ENCODE measurements at regions not wholly inside any gene's neighbourhood (a gene's known extent, or its start where the extent isn't known, plus 50 kb on each side); places are given as distances from the start of the nearest gene placed in this dataset.

DNA sequence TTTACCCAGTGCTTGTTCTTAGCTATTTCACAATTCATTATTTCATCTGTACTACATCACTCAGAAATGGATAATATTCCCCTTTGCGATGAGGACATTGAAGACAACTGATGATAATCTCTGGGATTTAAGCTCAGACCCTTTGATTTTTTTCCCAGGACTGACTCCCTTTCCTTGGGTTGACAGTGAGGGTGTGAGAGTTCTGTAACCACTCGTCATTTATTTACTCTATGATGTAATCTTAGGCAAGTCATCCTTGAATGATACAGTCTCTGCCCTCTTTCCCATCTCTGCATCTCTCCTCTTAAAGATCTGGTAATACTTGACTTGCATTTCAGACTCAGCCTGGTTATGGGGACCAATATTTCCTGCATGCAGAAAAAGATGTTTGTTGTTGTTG lies 1041.7 kb downstream of the AGBL1 start:
- FAIRE-seq, result no peak

DNA sequence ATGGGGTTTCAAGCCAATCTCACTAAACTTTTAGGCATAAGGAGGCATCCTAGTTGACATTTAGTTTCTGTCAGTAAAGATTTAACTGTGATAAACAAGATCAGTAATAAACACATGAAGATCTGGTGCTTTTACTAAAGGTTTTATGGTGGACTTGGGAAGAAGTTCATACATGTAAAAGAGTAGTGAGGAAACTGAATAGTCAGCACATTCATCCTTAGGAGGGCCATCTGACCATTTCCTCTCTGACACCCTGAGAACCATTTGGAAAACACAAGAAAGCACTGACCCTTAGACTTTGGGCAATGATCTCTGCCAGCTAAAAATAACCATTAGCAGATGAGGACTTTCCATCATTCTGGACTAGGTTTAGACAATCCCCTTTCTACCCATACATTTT lies 1040.9 kb downstream of the AGBL1 start:
- TF ChIP-seq SPI1 (IDR thresholded peaks at IDR 0.05; ENCODE audit: low read depth, low read length) (no peak), PAX5 (IDR thresholded peaks at IDR 0.05; ENCODE audit: insufficient read depth, low read length, severe bottlenecking) (no peak), POLR2A (IDR thresholded peaks at IDR 0.05; ENCODE audit: low read depth, low read length) (no peak), TAF1 (IDR thresholded peaks at IDR 0.05; ENCODE audit: low read depth, low read length) (no peak), POLR2AphosphoS5 (IDR thresholded peaks at IDR 0.05; ENCODE audit: low read depth, low read length) (no peak)
- FAIRE-seq (no peak), DNase-seq (ENCODE audit: insufficient read length, low spot score) (no peak)

More for the DNA sequence above, 1041.7 kb downstream of the AGBL1 start:
- TF ChIP-seq POLR2AphosphoS5 (IDR thresholded peaks at IDR 0.05; ENCODE audit: low read depth, low read length) (no peak), SPI1 (IDR thresholded peaks at IDR 0.05; ENCODE audit: low read depth, low read length) (no peak), POU2F2 (IDR thresholded peaks at IDR 0.05; ENCODE audit: low read depth, low read length) (no peak), PAX5 (IDR thresholded peaks at IDR 0.05; ENCODE audit: insufficient read depth, low read length, severe bottlenecking) (no peak), TAF1 (IDR thresholded peaks at IDR 0.05; ENCODE audit: low read depth, low read length) (no peak), POLR2A (IDR thresholded peaks at IDR 0.05; ENCODE audit: low read depth, low read length) (no peak)
- no peak for DNase-seq (ENCODE audit: insufficient read length, low spot score)

DNA sequence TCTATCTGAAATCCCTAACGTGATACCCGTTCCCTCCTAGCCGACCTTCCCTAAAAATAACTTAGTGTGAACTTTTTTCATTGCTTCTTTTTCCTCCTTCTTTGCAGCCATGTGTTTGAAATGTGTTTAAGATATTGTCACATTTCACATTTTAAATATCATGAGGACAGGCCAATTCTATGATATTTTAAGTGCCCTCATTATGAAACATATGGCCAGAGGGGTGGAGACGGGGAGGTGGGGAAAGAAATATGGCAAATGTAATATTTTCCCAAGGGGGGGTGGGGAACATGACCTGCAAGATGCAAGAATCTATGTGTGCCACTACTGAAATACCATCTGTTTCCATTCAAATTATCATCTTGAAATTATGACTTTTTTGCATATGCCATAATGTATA lies 1039.2 kb downstream of the AGBL1 start:
- DNase-seq (ENCODE audit: insufficient read length, low spot score) (no peak), FAIRE-seq (no peak)
- TF ChIP-seq PAX5 (IDR thresholded peaks at IDR 0.05; ENCODE audit: insufficient read depth, low read length, severe bottlenecking) (no peak), POLR2A (IDR thresholded peaks at IDR 0.05; ENCODE audit: low read depth, low read length) (no peak), TAF1 (IDR thresholded peaks at IDR 0.05; ENCODE audit: low read depth, low read length) (no peak), SPI1 (IDR thresholded peaks at IDR 0.05; ENCODE audit: low read depth, low read length) (no peak), POLR2AphosphoS5 (IDR thresholded peaks at IDR 0.05; ENCODE audit: low read depth, low read length) (no peak), POU2F2 (IDR thresholded peaks at IDR 0.05; ENCODE audit: low read depth, low read length) (no peak)

DNA sequence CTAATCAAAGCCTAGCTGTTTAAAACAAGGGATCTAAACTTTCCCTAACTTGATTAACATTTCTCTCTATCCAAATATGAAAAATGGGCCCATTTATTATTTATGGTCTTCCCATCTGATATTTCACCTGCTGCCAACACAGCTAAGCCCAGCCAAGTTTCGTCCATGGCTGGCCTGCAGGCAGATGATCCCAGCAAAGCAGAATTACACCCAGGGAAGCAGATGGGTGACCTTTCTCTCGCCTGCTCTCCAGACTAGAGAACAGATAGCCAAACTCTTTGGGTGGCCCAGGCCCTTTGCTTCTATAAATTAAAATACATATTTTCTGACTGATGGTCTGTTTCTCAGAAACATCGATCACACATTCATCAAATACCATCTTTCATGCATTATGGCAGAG lies 1038.8 kb downstream of the AGBL1 start:
- no peak for TF ChIP-seq POU2F2 (IDR thresholded peaks at IDR 0.05; ENCODE audit: low read depth, low read length)
- TF ChIP-seq SPI1 (IDR thresholded peaks at IDR 0.05; ENCODE audit: low read depth, low read length), result no peak
- TF ChIP-seq PAX5 (IDR thresholded peaks at IDR 0.05; ENCODE audit: insufficient read depth, low read length, severe bottlenecking), result no peak
- TF ChIP-seq POLR2AphosphoS5 (IDR thresholded peaks at IDR 0.05; ENCODE audit: low read depth, low read length), result no peak
- no peak for TF ChIP-seq TAF1 (IDR thresholded peaks at IDR 0.05; ENCODE audit: low read depth, low read length)
- no peak for TF ChIP-seq POLR2A (IDR thresholded peaks at IDR 0.05; ENCODE audit: low read depth, low read length)
- no peak for DNase-seq (ENCODE audit: insufficient read length, low spot score)
- no peak for FAIRE-seq

DNA sequence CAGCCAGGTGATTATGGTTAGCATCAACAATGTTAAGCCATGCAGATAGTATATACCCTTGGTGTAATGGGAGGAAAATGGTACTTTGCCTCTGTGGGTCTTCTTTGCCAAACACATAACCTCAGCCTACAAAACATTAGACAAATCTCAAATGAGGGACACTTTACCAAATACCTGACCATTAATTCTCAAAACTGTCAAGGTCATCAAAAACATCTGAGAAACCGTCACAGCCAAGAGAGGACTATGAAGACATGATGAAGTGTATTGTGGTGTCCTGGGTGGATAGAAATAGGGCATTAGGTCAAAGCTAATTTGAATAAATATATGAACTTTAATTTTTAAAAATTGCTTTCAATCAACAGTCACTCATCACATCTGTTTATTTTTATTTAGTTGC lies 1036.1 kb downstream of the AGBL1 start:
- FAIRE-seq (no peak), DNase-seq (ENCODE audit: insufficient read length, low spot score) (no peak)
- TF ChIP-seq POLR2A (IDR thresholded peaks at IDR 0.05; ENCODE audit: low read depth, low read length) (no peak), POLR2AphosphoS5 (IDR thresholded peaks at IDR 0.05; ENCODE audit: low read depth, low read length) (no peak), SPI1 (IDR thresholded peaks at IDR 0.05; ENCODE audit: low read depth, low read length) (no peak), TAF1 (IDR thresholded peaks at IDR 0.05; ENCODE audit: low read depth, low read length) (no peak), POU2F2 (IDR thresholded peaks at IDR 0.05; ENCODE audit: low read depth, low read length) (no peak), PAX5 (IDR thresholded peaks at IDR 0.05; ENCODE audit: insufficient read depth, low read length, severe bottlenecking) (no peak)

DNA sequence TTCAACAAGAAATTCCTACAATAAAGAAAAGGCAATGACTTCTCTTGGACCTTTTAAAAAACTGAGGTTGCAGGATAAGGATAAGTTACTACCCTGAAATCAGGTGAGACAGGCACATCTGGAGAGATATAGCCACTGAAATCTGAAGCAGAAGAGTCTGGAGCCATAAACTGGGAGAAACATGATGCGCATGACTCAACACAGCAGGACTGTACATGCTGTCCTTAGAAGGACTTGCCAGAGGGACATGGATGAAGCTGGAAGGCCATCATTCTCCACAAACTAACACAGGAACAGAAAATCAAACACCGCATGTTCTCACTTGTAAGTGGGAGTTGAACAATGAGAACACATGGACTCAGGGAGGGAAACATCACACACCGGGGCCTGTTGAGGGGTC lies 1020.2 kb downstream of the AGBL1 start:
- DNase-seq (ENCODE audit: insufficient read length, low spot score) (no peak), FAIRE-seq (no peak)
- TF ChIP-seq POU2F2 (IDR thresholded peaks at IDR 0.05; ENCODE audit: low read depth, low read length), result no peak
- TF ChIP-seq PAX5 (IDR thresholded peaks at IDR 0.05; ENCODE audit: insufficient read depth, low read length, severe bottlenecking), result no peak
- TF ChIP-seq TAF1 (IDR thresholded peaks at IDR 0.05; ENCODE audit: low read depth, low read length), result no peak
- TF ChIP-seq POLR2A (IDR thresholded peaks at IDR 0.05; ENCODE audit: low read depth, low read length), result no peak
- no peak for TF ChIP-seq SPI1 (IDR thresholded peaks at IDR 0.05; ENCODE audit: low read depth, low read length)
- no peak for TF ChIP-seq POLR2AphosphoS5 (IDR thresholded peaks at IDR 0.05; ENCODE audit: low read depth, low read length)

DNA sequence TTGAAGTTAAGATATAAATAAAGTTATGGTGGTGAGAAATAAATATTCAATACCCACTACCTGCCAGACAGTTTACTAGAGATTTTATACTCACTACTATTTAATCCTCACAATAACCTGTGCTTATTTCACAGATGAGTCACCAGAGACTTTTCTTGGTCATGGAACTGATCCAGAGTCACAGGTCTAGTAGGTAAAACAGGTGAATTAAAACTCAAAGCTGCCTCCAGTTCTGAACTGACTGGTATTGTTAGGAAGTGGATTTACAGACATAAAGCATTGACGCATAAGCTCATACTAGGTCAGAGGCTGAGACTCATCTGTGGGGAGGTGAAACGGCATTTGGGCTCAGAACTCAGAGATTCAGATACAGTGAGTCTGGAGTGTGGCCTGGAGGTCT lies 1009.9 kb downstream of the AGBL1 start:
- no peak for TF ChIP-seq POLR2A (IDR thresholded peaks at IDR 0.05; ENCODE audit: low read depth, low read length)
- TF ChIP-seq SPI1 (IDR thresholded peaks at IDR 0.05; ENCODE audit: low read depth, low read length), result no peak
- TF ChIP-seq TAF1 (IDR thresholded peaks at IDR 0.05; ENCODE audit: low read depth, low read length), result no peak
- TF ChIP-seq POLR2AphosphoS5 (IDR thresholded peaks at IDR 0.05; ENCODE audit: low read depth, low read length), result no peak
- no peak for TF ChIP-seq PAX5 (IDR thresholded peaks at IDR 0.05; ENCODE audit: insufficient read depth, low read length, severe bottlenecking)
- TF ChIP-seq POU2F2 (IDR thresholded peaks at IDR 0.05; ENCODE audit: low read depth, low read length), result no peak
- DNase-seq (ENCODE audit: insufficient read length, low spot score) (no peak), FAIRE-seq (no peak)

DNA sequence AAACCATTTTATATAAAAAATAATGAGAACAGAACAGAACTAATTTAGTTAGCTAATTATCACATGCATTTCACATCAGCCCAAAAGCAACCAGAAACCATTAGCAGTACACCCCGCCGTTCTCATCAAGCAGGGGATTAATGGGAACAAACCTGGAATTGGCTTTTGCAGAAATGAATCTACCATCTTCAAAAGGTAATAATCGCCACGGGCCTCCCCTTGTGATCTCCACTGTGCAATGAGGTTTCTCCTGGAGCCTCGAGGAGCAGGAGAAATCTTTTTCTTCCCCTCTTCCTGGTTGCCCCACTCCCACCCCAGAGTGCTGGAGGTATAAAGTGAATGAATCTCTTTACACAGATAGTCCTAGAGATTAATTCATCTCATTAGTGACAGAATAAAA lies 1003.5 kb downstream of the AGBL1 start:
- TF ChIP-seq POU2F2 (IDR thresholded peaks at IDR 0.05; ENCODE audit: low read depth, low read length) (no peak), POLR2A (IDR thresholded peaks at IDR 0.05; ENCODE audit: low read depth, low read length) (no peak), PAX5 (IDR thresholded peaks at IDR 0.05; ENCODE audit: insufficient read depth, low read length, severe bottlenecking) (no peak), SPI1 (IDR thresholded peaks at IDR 0.05; ENCODE audit: low read depth, low read length) (no peak), POLR2AphosphoS5 (IDR thresholded peaks at IDR 0.05; ENCODE audit: low read depth, low read length) (no peak), TAF1 (IDR thresholded peaks at IDR 0.05; ENCODE audit: low read depth, low read length) (no peak)
- FAIRE-seq (no peak), DNase-seq (ENCODE audit: insufficient read length, low spot score) (no peak)

DNA sequence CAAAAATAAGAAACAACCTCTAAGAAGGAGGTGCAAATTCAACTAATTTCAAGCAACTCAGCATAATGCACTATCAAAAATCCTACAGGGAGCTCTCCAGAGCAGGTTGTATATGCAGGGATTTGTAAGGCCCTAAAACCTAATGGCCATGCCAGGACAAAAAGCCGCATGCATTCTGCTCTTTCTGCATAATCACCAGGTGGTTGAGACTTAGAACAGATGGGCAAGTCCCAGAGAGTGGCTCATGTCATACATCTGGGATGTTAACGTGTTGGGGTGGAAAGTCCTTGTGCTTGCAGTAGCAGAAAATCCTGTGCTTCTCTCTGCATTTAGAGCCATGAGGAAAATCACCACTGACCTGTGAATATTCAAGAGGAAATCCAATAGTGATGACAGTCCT lies 1002.9 kb downstream of the AGBL1 start:
- TF ChIP-seq SPI1 (IDR thresholded peaks at IDR 0.05; ENCODE audit: low read depth, low read length) (no peak), POLR2A (IDR thresholded peaks at IDR 0.05; ENCODE audit: low read depth, low read length) (no peak), TAF1 (IDR thresholded peaks at IDR 0.05; ENCODE audit: low read depth, low read length) (no peak), POLR2AphosphoS5 (IDR thresholded peaks at IDR 0.05; ENCODE audit: low read depth, low read length) (no peak), POU2F2 (IDR thresholded peaks at IDR 0.05; ENCODE audit: low read depth, low read length) (no peak), PAX5 (IDR thresholded peaks at IDR 0.05; ENCODE audit: insufficient read depth, low read length, severe bottlenecking) (no peak)
- FAIRE-seq (no peak), DNase-seq (ENCODE audit: insufficient read length, low spot score) (no peak)

DNA sequence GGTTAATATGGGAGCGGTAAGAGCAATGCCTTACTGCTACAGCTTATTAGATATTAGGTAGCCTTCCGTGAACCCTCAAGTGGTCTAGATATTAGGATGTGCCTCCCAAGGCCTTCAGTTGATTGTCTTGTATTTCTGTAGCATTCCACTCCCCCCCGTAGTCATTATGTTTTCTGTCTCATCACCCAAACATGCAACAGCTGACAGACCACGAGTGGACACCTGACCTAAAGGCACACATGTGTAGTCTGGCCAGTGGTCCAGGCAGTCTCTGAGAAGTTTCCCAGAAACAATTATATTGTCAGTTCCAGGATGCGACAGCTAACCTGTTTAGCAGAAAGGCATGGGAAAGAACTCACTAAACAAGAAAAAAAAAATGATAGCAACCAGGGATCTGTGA lies 1000.9 kb downstream of the AGBL1 start:
- TF ChIP-seq SPI1 (IDR thresholded peaks at IDR 0.05; ENCODE audit: low read depth, low read length), result no peak
- no peak for TF ChIP-seq PAX5 (IDR thresholded peaks at IDR 0.05; ENCODE audit: insufficient read depth, low read length, severe bottlenecking)
- DNase-seq (ENCODE audit: insufficient read length, low spot score) (no peak), FAIRE-seq (no peak)
